Lower leg skin (tissue), 3 donors: ENCODE measurements at regions not wholly inside any gene's neighbourhood (a gene's known extent, or its start where the extent isn't known, plus 50 kb on each side); places are given as distances from the start of the nearest gene placed in this dataset.

Experiments used
- CTCF ChIP-seq, 3 donors: fragments of 450-650 bp; IDR thresholded peaks; one replicate each; pipeline ENCODE4 v1.5.1; 2016; ENCODE audit warnings: antibody characterized with exemption in 3 of 3, mild to moderate bottlenecking in 3 of 3, moderate library complexity in 2 of 3
- POLR2A ChIP-seq, 2 donors: fragments of 450-650 bp; IDR thresholded peaks; one replicate each; pipeline ENCODE4 v1.6.1; 2016 to 2017; ENCODE audit warnings: antibody characterized with exemption in 2 of 2, mild to moderate bottlenecking in 1 of 2, moderate library complexity in 1 of 2

DNA sequence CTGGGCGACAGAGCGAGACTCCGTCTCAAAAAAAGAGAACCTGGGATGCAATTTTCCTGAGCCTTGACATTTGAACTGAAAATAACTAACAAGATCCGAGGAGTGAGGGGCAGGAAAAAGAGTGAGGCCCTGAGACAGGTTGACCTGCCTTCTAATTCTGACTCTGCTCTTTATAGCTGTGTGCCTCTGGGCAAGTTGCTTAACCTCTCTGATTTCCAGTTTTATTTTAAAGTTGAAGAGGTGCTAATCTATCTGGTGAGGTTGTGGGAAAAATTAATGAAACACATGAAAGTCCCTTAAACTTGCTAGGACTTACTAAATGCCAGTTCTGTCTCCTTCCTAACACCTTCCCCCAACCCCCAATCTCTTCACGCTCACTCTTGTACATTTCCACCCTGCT, 108.4 kb upstream of the MGAT5 start:
- no peak for TF ChIP-seq POLR2A (IDR thresholded peaks at IDR 0.05)
- no peak for TF ChIP-seq CTCF (IDR thresholded peaks at IDR 0.05)
